ENCODE measurements at regions not wholly inside any gene's neighbourhood (a gene's known extent, or its start where the extent isn't known, plus 50 kb on each side); places are given as distances from the start of the nearest gene placed in this dataset.

DNA sequence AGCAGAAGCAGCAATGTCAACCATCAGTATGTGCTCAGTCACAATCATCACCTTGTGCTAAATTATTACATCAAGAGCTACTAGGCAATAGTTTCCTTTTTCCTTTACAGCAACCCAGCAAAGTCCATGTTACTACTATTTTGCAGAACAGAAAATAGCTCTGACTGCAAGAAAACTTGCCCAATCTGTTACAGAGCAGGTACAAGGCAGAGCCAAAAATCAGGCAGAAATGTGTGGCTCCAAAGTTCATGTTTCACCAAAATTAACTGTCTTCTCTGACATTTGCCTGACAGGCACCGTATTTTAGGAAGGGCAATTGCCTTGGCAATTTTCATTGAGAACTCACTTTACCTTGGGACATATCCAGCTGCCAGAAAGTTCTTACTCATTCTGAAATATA lies 177.6 kb upstream of the TMTC4 start:
- Histone ChIP-seq H3K4me3 (ENCODE audit: low read depth, low read length) (no peak overlapping the region), H3K27ac (ENCODE audit: extremely low read depth, low read depth, low read length) (no peak overlapping the region), H3K4me1 (ENCODE audit: control insufficient read depth, insufficient read depth, low read length) (no peaks in the 10 kb centered on the region), H3K36me3 (ENCODE audit: control insufficient read depth in 2 of 2, insufficient read depth in 1 of 2, low read length in 2 of 2) (no peaks in the 10 kb centered on the region), H3K9me3 (ENCODE audit: control insufficient read depth, insufficient read depth, low read depth, low read length) (no peaks in the 10 kb centered on the region)
- ChIA-PET POLR2A (no interaction called here), CTCF (no interaction called here)
- TF ChIP-seq ZNF600 (tag by site-specific recombination; IDR thresholded peaks at IDR 0.05) (no peak), ZNF777 (tag by site-specific recombination; IDR thresholded peaks at IDR 0.05; ENCODE audit: borderline replicate concordance) (no peak), ZNF16 (tag by site-specific recombination; IDR thresholded peaks at IDR 0.05; ENCODE audit: low read depth) (no peak), ZNF274 (IDR thresholded peaks at IDR 0.05; ENCODE audit: low read length) (no peak), ZNF274 (tag by site-specific recombination; IDR thresholded peaks at IDR 0.05; ENCODE audit: borderline replicate concordance) (no peak), WT1 (tag by site-specific recombination; IDR thresholded peaks at IDR 0.05) (no peak), ZSCAN16 (tag by site-specific recombination; IDR thresholded peaks at IDR 0.05) (no peak), ZFHX2 (tag by site-specific recombination; conservative IDR thresholded peaks at IDR 0.05) (no peak)
- TF ChIP-seq, protein P1, sequence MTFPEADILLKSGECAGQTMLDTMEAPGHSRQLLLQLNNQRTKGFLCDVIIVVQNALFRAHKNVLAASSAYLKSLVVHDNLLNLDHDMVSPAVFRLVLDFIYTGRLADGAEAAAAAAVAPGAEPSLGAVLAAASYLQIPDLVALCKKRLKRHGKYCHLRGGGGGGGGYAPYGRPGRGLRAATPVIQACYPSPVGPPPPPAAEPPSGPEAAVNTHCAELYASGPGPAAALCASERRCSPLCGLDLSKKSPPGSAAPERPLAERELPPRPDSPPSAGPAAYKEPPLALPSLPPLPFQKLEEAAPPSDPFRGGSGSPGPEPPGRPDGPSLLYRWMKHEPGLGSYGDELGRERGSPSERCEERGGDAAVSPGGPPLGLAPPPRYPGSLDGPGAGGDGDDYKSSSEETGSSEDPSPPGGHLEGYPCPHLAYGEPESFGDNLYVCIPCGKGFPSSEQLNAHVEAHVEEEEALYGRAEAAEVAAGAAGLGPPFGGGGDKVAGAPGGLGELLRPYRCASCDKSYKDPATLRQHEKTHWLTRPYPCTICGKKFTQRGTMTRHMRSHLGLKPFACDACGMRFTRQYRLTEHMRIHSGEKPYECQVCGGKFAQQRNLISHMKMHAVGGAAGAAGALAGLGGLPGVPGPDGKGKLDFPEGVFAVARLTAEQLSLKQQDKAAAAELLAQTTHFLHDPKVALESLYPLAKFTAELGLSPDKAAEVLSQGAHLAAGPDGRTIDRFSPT (tag by site-specific recombination; IDR thresholded peaks at IDR 0.05) = no peak
- TF ChIP-seq, protein P2, sequence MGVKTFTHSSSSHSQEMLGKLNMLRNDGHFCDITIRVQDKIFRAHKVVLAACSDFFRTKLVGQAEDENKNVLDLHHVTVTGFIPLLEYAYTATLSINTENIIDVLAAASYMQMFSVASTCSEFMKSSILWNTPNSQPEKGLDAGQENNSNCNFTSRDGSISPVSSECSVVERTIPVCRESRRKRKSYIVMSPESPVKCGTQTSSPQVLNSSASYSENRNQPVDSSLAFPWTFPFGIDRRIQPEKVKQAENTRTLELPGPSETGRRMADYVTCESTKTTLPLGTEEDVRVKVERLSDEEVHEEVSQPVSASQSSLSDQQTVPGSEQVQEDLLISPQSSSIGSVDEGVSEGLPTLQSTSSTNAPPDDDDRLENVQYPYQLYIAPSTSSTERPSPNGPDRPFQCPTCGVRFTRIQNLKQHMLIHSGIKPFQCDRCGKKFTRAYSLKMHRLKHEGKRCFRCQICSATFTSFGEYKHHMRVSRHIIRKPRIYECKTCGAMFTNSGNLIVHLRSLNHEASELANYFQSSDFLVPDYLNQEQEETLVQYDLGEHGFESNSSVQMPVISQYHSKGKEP (tag by site-specific recombination; IDR thresholded peaks at IDR 0.05) = no peak

DNA sequence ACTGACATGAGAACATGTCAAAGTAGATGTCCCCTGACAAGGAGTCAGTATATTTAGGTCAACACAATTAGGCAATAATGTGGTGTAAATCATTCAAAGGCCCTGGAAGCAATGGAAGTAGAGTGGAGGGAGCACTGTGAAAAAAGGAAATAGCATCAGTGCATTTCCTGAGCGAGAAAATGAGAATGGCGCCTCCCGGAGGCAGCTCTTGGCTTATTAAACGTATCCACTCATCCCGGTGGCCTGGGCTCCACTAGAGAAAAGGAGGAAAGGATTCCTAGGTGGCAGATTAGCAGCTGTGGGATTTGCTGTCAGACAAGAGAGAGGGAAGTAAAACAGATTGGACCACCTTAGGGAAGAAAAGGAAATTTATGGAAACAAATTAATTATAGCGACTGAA lies 173.7 kb upstream of the TMTC4 start:
- ChIA-PET POLR2A (no interaction called here), CTCF (no interaction called here)
- no peaks in the 10 kb centered on the region for H3K36me3 ChIP-seq (ENCODE audit: control insufficient read depth in 2 of 2, insufficient read depth in 1 of 2, low read length in 2 of 2)
- no peaks in the 10 kb centered on the region for H3K9me3 ChIP-seq (ENCODE audit: control insufficient read depth, insufficient read depth, low read depth, low read length)
- no peak overlapping the region for H3K4me3 ChIP-seq (ENCODE audit: low read depth, low read length)
- H3K4me1 ChIP-seq (ENCODE audit: control insufficient read depth, insufficient read depth, low read length) = no peaks in the 10 kb centered on the region
- H3K27ac ChIP-seq (ENCODE audit: extremely low read depth, low read depth, low read length) = no peak overlapping the region
- TF ChIP-seq YY2 (tag by site-specific recombination; IDR thresholded peaks at IDR 0.05) (no peak), ZNF2 (tag by site-specific recombination; IDR thresholded peaks at IDR 0.05) (no peak), ZNF404 (tag by site-specific recombination; IDR thresholded peaks at IDR 0.05) (no peak), ZNF292 (tag by site-specific recombination; IDR thresholded peaks at IDR 0.05; ENCODE audit: borderline replicate concordance, low read depth) (no peak), ZSCAN23 (tag by site-specific recombination; IDR thresholded peaks at IDR 0.05) (no peak), ZNF777 (tag by site-specific recombination; IDR thresholded peaks at IDR 0.05; ENCODE audit: borderline replicate concordance) (no peak), KLF10 (tag by site-specific recombination; IDR thresholded peaks at IDR 0.05) (no peak), ZNF274 (IDR thresholded peaks at IDR 0.05; ENCODE audit: low read length) (no peak), ZNF274 (tag by site-specific recombination; IDR thresholded peaks at IDR 0.05; ENCODE audit: borderline replicate concordance) (no peak), ZNF707 (tag by site-specific recombination; IDR thresholded peaks at IDR 0.05) (no peak), ZNF175 (tag by site-specific recombination; IDR thresholded peaks at IDR 0.05) (no peak), HOXD13 (CRISPR knock-in tag; IDR thresholded peaks at IDR 0.05; ENCODE audit: borderline replicate concordance) (no peak)
- TF ChIP-seq, protein P3, sequence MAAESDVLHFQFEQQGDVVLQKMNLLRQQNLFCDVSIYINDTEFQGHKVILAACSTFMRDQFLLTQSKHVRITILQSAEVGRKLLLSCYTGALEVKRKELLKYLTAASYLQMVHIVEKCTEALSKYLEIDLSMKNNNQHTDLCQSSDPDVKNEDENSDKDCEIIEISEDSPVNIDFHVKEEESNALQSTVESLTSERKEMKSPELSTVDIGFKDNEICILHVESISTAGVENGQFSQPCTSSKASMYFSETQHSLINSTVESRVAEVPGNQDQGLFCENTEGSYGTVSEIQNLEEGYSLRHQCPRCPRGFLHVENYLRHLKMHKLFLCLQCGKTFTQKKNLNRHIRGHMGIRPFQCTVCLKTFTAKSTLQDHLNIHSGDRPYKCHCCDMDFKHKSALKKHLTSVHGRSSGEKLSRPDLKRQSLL (tag by site-specific recombination; IDR thresholded peaks at IDR 0.05) = no peak
- TF ChIP-seq, protein P4, sequence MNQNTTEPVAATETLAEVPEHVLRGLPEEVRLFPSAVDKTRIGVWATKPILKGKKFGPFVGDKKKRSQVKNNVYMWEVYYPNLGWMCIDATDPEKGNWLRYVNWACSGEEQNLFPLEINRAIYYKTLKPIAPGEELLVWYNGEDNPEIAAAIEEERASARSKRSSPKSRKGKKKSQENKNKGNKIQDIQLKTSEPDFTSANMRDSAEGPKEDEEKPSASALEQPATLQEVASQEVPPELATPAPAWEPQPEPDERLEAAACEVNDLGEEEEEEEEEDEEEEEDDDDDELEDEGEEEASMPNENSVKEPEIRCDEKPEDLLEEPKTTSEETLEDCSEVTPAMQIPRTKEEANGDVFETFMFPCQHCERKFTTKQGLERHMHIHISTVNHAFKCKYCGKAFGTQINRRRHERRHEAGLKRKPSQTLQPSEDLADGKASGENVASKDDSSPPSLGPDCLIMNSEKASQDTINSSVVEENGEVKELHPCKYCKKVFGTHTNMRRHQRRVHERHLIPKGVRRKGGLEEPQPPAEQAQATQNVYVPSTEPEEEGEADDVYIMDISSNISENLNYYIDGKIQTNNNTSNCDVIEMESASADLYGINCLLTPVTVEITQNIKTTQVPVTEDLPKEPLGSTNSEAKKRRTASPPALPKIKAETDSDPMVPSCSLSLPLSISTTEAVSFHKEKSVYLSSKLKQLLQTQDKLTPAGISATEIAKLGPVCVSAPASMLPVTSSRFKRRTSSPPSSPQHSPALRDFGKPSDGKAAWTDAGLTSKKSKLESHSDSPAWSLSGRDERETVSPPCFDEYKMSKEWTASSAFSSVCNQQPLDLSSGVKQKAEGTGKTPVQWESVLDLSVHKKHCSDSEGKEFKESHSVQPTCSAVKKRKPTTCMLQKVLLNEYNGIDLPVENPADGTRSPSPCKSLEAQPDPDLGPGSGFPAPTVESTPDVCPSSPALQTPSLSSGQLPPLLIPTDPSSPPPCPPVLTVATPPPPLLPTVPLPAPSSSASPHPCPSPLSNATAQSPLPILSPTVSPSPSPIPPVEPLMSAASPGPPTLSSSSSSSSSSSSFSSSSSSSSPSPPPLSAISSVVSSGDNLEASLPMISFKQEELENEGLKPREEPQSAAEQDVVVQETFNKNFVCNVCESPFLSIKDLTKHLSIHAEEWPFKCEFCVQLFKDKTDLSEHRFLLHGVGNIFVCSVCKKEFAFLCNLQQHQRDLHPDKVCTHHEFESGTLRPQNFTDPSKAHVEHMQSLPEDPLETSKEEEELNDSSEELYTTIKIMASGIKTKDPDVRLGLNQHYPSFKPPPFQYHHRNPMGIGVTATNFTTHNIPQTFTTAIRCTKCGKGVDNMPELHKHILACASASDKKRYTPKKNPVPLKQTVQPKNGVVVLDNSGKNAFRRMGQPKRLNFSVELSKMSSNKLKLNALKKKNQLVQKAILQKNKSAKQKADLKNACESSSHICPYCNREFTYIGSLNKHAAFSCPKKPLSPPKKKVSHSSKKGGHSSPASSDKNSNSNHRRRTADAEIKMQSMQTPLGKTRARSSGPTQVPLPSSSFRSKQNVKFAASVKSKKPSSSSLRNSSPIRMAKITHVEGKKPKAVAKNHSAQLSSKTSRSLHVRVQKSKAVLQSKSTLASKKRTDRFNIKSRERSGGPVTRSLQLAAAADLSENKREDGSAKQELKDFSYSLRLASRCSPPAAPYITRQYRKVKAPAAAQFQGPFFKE (tag by site-specific recombination; IDR thresholded peaks at IDR 0.05; ENCODE audit: borderline replicate concordance) = no peak
- TF ChIP-seq, protein P5, sequence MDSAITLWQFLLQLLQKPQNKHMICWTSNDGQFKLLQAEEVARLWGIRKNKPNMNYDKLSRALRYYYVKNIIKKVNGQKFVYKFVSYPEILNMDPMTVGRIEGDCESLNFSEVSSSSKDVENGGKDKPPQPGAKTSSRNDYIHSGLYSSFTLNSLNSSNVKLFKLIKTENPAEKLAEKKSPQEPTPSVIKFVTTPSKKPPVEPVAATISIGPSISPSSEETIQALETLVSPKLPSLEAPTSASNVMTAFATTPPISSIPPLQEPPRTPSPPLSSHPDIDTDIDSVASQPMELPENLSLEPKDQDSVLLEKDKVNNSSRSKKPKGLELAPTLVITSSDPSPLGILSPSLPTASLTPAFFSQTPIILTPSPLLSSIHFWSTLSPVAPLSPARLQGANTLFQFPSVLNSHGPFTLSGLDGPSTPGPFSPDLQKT (IDR thresholded peaks at IDR 0.05; ENCODE audit: borderline replicate concordance, low read depth, low read length) = no peak
